Epithelial cell of esophagus (primary cell): ENCODE measurements at regions not wholly inside any gene's neighbourhood (a gene's known extent, or its start where the extent isn't known, plus 50 kb on each side); places are given as distances from the start of the nearest gene placed in this dataset.

Experiments used
- DNase-seq: peaks from one replicate; pipeline ENCODE4 v3.0.0; 2010; ENCODE audit warnings: low read depth
- H3K4me3 ChIP-seq: 2 replicates; pipeline ENCODE4 v1.5.1; 2011; ENCODE audit warnings: mild to moderate bottlenecking, low read length, control low read depth
- CTCF ChIP-seq: IDR thresholded peaks from 2 replicates; pipeline ENCODE4 v1.5.1; 2011; ENCODE audit warnings: low read depth, mild to moderate bottlenecking, low read length, control low read depth, inconsistent platforms; ENCODE audit not compliant: insufficient read depth; ENCODE audit errors: missing control alignments

- no peak overlapping the region for H3K4me3 ChIP-seq
- no peak for TF ChIP-seq CTCF
- DNase-seq, result no peak
Observed at GRCh38 chr2:58984731-58985130, 743.6 kb upstream of the FANCL start.

GRCh38 chr2:58983111-58983510 lies 742.0 kb upstream of the FANCL start:
- TF ChIP-seq CTCF, result no peak
- no peak overlapping the region for H3K4me3 ChIP-seq
- DNase-seq, result no peak

GRCh38 chr2:58981237-58981636 lies 740.1 kb upstream of the FANCL start:
- TF ChIP-seq CTCF, result no peak
- H3K4me3 ChIP-seq, result no peak overlapping the region
- DNase-seq, result no peak

GRCh38 chr2:58976375-58977071 lies 735.4 kb upstream of the FANCL start:
- TF ChIP-seq CTCF, result no peak
- no peak overlapping the region for H3K4me3 ChIP-seq
- no peak for DNase-seq

DNA sequence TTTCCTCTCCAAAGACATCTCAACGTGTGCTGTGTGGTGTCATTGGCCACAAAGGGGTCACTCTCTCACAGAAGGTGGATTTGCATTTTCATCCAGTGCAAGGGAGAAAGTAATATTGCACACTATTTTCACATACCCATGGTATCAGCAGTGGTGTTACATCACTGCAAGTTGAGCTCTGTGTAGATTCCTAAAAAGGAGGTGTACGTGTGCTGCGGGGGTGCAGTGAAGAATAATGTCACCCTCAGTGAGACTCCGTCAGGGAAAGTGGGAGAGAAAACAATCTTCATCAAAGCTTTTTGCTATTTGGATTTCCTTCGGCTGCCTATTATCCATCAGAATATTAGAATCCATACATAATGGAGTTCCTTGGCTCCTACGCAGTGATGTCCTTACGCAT lies 733.8 kb upstream of the FANCL start:
- no peak overlapping the region for H3K4me3 ChIP-seq
- no peak for DNase-seq
- TF ChIP-seq CTCF, result no peak

- DNase-seq, result no peak
- no peak overlapping the region for H3K4me3 ChIP-seq
- TF ChIP-seq CTCF, result no peak
Observed at GRCh38 chr2:58974426-58974825, 733.3 kb upstream of the FANCL start.

- DNase-seq, result peak; percentile 35
- H3K4me3 ChIP-seq, result no peak overlapping the region
- no peak for TF ChIP-seq CTCF
Observed at GRCh38 chr2:58973811-58974281, 732.7 kb upstream of the FANCL start.
